Ishikawa (cell line): ENCODE measurements at regions not wholly inside any gene's neighbourhood (a gene's known extent, or its start where the extent isn't known, plus 50 kb on each side); places are given as distances from the start of the nearest gene placed in this dataset.

Experiments used
- CEBPB ChIP-seq: IDR thresholded peaks from 2 replicates; pipeline ENCODE4 v1.6.1; 2012
- CREB1 ChIP-seq: IDR thresholded peaks from 2 replicates; pipeline ENCODE4 v1.6.1; 2012; ENCODE audit warnings: low read depth
- EGR1 ChIP-seq: IDR thresholded peaks from 2 replicates; pipeline ENCODE4 v1.6.1; 2012
- EP300 ChIP-seq: IDR thresholded peaks from 2 replicates; pipeline ENCODE4 v1.6.1; 2012; ENCODE audit warnings: borderline replicate concordance
- FOXM1 ChIP-seq: IDR thresholded peaks from 2 replicates; pipeline ENCODE4 v1.6.1; 2012; ENCODE audit warnings: low read depth, borderline replicate concordance
- NFIC ChIP-seq: IDR thresholded peaks from 2 replicates; pipeline ENCODE4 v1.6.1; 2012
- RAD21 ChIP-seq: IDR thresholded peaks from 2 replicates; pipeline ENCODE4 v1.6.1; 2012; ENCODE audit warnings: low read depth
- TAF1 ChIP-seq: IDR thresholded peaks from 2 replicates; pipeline ENCODE4 v1.6.1; 2012; ENCODE audit warnings: low read depth, mild to moderate bottlenecking
- TCF12 ChIP-seq: IDR thresholded peaks from 2 replicates; pipeline ENCODE4 v1.6.1; 2012; ENCODE audit warnings: low read depth
- TEAD4 ChIP-seq: IDR thresholded peaks from 2 replicates; pipeline ENCODE4 v1.6.1; 2012
- YY1 ChIP-seq: IDR thresholded peaks from 2 replicates; pipeline ENCODE4 v1.6.1; 2012; ENCODE audit warnings: low read depth
- ZBTB7A ChIP-seq: IDR thresholded peaks from 2 replicates; pipeline ENCODE4 v1.6.1; 2012; ENCODE audit warnings: low read depth
- TF ChIP-seq, protein P1 (sequence below): IDR thresholded peaks from 2 replicates; pipeline ENCODE4 v1.6.1; 2012; ENCODE audit warnings: low read depth, mild to moderate bottlenecking
- TF ChIP-seq, protein P2 (sequence below): IDR thresholded peaks from 2 replicates; pipeline ENCODE4 v1.6.1; 2012
- TF ChIP-seq, protein P3 (sequence below): IDR thresholded peaks from 2 replicates; pipeline ENCODE4 v1.6.1; 2012

DNA sequence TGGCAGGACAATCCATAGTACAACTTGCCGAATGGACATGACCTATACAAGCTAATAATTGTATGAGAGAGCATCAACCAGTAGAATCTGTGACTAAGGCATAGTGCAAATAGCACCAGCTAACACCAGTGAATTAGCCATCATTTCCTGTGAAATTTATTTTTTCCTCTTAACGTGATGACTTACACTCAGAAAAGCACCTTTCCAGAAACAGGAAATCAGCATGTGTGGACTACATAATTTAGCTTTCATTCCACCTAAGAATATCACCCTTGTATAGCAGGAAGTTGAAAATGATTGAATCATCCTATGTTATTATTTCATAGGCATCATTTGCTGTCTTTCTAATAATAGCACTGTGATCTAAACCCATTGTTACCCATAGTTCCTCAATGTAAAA is 1393.4 kb upstream of the PCDH7 start:
- TF ChIP-seq CREB1 (no peak), CEBPB (no peak), TCF12 (no peak), TEAD4 (no peak), NFIC (no peak), RAD21 (no peak), YY1 (no peak), TAF1 (no peak), ZBTB7A (no peak)
- TF ChIP-seq, protein P1, sequence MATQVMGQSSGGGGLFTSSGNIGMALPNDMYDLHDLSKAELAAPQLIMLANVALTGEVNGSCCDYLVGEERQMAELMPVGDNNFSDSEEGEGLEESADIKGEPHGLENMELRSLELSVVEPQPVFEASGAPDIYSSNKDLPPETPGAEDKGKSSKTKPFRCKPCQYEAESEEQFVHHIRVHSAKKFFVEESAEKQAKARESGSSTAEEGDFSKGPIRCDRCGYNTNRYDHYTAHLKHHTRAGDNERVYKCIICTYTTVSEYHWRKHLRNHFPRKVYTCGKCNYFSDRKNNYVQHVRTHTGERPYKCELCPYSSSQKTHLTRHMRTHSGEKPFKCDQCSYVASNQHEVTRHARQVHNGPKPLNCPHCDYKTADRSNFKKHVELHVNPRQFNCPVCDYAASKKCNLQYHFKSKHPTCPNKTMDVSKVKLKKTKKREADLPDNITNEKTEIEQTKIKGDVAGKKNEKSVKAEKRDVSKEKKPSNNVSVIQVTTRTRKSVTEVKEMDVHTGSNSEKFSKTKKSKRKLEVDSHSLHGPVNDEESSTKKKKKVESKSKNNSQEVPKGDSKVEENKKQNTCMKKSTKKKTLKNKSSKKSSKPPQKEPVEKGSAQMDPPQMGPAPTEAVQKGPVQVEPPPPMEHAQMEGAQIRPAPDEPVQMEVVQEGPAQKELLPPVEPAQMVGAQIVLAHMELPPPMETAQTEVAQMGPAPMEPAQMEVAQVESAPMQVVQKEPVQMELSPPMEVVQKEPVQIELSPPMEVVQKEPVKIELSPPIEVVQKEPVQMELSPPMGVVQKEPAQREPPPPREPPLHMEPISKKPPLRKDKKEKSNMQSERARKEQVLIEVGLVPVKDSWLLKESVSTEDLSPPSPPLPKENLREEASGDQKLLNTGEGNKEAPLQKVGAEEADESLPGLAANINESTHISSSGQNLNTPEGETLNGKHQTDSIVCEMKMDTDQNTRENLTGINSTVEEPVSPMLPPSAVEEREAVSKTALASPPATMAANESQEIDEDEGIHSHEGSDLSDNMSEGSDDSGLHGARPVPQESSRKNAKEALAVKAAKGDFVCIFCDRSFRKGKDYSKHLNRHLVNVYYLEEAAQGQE = no peak
- TF ChIP-seq, protein P2, sequence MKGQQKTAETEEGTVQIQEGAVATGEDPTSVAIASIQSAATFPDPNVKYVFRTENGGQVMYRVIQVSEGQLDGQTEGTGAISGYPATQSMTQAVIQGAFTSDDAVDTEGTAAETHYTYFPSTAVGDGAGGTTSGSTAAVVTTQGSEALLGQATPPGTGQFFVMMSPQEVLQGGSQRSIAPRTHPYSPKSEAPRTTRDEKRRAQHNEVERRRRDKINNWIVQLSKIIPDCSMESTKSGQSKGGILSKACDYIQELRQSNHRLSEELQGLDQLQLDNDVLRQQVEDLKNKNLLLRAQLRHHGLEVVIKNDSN = no peak
- TF ChIP-seq, protein P3, sequence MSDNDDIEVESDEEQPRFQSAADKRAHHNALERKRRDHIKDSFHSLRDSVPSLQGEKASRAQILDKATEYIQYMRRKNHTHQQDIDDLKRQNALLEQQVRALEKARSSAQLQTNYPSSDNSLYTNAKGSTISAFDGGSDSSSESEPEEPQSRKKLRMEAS = no peak

DNA sequence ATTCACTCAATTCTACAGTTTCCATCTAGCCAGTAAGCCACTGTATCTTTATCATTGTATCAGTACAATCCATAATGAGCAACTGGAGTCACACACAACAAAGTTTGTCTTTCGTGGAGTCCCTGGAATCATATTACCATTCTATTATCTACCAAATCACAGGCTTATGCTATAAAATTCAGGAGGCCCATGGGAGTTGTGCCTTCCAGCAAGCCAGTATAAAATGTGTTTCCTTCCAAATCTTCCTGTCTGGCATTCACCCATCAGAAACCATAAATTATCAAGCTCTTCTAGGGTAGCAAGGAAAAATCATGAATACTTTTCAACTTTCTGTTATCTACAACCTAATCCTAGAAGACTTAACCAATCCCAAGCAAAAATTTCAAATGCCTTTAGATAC is 1383.3 kb upstream of the PCDH7 start:
- TF ChIP-seq NFIC (no peak), RAD21 (no peak), CREB1 (no peak), YY1 (no peak), EP300 (no peak), CEBPB (no peak), FOXM1 (no peak), TCF12 (no peak), EGR1 (no peak), ZBTB7A (no peak), TAF1 (no peak), TEAD4 (no peak)
- TF ChIP-seq, protein P2 = no peak
- TF ChIP-seq, protein P1 = no peak
- TF ChIP-seq, protein P3 = no peak

DNA sequence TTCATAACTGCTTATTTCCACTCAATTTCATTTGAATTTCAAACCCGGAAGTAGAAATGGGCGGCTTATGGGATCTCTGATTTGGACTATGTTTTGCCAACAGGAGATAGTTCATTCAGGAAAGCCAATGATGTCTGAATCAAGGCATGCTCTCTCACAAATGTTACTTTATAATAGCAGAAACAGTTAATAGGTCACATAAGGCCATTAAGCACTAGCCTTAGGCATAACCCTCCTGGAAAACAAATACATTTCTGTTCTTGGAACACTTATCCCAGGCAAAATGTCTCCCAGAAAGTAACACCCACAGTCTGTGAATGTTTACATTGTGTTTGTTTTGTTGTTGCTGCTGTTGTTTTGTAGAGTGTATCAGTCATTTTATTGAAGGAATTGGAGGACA is 1347.2 kb upstream of the PCDH7 start:
- no peak for TF ChIP-seq EP300
- TF ChIP-seq YY1 = no peak
- TF ChIP-seq, protein P3 = no peak
- TF ChIP-seq RAD21 = no peak
- TF ChIP-seq NFIC = no peak
- no peak for TF ChIP-seq TEAD4
- TF ChIP-seq FOXM1 = no peak
- TF ChIP-seq, protein P1 = no peak
- TF ChIP-seq TAF1 = no peak
- no peak for TF ChIP-seq CEBPB
- no peak for TF ChIP-seq CREB1
- TF ChIP-seq TCF12 = no peak
- no peak for TF ChIP-seq ZBTB7A
- no peak for TF ChIP-seq EGR1
- TF ChIP-seq, protein P2 = no peak

DNA sequence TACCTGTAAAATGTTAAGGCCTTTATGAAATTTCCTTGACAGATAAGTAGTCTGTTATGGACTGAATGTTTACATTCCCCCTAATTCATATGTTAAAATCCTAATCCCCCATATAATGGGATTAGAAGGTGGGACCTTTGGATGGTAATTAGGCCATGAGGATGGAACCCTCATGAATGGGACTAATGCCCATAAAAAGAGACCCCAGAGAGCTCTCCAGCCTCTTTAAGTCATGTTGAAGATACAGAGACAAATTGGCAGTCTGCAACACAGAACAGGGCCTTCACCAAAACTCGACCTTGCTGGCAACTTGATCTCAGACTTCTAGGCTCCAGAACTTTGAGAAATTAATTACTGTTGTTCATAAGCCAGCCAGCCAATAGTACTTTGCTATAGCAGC is 1344.5 kb upstream of the PCDH7 start:
- TF ChIP-seq RAD21 (no peak), NFIC (no peak), YY1 (no peak), CREB1 (no peak), FOXM1 (no peak), TAF1 (no peak), ZBTB7A (no peak), EGR1 (no peak), TCF12 (no peak)
- TF ChIP-seq, protein P1 = no peak
